Ammon's horn (tissue), 1 donor: ENCODE measurements at regions not wholly inside any gene's neighbourhood (a gene's known extent, or its start where the extent isn't known, plus 50 kb on each side); places are given as distances from the start of the nearest gene placed in this dataset.

Experiments
- DNase-seq: peaks from one replicate; pipeline ENCODE4 v3.0.0-alpha.2; 2016; ENCODE audit warnings: low spot score

DNA sequence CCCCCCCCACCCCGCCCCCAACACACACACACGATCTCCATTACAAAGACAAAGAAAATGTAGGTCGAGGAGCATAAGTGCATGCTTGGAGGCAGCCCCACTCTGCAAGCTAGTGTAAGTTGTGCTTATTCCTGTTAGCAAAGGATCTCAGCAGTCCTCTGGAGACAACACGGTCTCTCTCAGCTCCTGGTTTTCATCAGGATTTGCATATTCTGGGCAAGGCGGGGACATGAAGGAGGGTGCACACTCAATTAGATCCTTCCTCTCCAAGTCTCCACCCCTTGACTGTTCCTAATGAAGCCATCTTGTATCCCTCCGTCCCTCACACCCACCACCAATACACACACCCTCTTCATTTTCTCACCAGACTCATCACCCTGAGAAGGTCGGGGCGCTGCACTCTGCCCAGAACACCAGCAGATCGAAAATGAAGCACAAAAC is 63.8 kb downstream of the MRPL46 start:
- no peak for DNase-seq

DNA sequence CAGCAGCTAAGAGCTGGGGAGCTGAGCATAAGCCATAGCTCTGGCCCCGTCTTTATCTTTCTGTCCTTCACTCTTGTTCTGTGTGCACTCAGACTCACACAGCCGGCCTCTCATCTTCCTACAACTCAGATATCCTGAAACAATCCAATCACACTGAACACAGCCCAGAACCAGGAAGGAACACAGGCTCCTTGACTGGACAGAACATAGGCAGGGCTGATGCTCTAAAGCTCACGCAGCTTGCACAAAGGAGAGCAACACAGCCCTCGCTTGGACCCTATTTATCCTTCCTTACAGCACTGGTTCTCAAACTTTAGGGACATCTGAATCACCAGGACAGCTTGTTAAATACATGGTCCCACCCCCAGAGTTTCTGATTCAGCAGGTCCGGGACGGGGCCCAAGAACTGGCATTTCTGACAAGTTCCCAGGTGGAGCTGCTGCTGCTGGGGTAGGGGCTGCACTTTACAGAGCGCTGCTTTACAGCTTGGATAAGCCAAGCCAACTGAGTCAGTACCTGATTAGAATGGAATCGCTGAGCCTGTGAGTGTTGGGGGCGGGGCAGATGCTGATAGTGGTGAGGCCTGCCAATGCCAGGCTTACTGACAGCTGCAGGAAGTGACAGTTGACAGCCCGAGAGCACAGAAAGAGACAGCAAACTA is 65.1 kb downstream of the MRPL46 start:
- peak; percentile 72 for DNase-seq

DNA sequence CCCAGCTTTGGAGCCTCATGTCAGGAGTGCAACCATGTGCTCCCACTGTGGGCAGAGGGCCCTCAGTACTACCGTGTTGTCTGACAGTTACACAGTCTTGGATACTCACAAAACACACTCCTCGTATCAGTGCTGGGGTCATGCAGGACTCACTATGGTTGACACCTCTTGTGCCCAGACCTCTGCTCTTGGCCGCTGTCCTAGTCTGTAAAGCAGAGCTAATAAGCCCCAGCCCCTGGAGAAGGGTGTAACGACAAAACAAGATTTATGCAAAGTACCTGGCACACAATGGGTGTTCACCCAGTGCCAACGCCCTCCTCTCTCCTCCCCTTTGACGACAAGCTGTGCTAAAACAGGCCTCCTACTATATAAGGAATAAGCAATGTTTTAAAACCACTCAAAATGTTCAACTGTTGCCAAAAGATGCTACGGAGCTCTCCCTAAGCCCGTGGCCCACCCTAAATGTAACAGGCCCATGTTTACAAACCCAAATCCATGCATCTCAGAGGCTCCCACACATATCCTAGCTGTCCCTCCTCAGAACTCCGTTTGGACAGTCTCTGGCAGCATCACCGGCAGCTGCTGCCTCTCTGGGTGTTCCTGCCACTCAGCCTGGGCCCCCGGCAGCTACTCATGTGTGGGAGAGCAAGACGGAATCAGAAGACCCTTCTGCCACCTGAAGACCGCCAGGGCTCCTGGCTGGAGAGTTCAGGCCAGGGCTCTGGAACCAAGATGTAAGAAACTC is 65.8 kb downstream of the MRPL46 start:
- peak; percentile 9 for DNase-seq

DNA sequence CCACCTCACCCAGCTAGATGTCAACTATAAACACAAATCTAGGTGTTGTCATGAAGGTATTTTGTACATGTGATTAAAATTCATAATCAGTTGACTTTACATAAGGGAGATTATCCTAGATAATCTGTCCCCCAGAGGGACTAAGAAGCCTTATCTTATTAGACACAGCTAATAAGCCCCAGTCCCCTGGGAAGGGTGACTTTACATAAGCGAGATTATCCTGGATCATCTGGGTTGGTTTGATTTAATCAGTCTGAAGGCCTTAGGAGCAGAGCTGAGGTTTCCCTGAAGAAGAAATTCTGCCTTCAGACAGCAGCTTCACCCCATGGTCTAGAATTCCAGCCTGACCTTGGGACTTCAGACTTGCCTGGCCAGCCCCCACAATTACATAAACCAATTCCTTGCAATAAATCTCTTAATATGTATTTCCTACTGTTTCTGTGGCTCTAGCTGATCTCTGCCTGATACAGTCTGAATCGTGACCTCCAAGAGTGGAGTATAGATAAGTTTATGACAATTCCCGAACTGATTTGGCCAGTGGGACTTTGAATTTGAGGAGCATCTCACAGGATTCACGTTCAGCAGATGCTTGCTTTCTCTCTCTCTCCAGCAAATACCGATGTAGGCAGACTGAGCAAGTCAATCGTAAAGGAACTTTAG is 66.5 kb downstream of the MRPL46 start:
- no peak for DNase-seq

DNA sequence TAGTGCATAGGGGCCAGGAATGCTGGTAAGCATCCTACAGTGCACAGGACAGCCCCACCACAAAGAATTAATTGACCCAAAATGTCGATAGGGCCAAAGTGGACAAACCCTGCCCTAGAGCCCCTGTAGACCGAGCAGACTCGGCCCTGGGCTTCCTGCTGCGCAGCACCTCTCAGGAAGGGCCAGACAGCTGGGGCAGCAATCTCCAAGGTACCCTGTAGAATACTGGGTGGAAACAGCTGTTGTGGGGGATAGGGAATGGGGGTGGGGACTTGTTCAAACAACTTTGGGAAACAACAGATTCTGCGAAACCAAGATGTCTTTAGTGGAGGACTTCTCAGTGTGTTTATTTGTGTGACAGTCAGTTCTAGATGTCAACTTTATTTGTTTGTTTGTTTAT is 67.1 kb downstream of the MRPL46 start:
- DNase-seq, result no peak

DNA sequence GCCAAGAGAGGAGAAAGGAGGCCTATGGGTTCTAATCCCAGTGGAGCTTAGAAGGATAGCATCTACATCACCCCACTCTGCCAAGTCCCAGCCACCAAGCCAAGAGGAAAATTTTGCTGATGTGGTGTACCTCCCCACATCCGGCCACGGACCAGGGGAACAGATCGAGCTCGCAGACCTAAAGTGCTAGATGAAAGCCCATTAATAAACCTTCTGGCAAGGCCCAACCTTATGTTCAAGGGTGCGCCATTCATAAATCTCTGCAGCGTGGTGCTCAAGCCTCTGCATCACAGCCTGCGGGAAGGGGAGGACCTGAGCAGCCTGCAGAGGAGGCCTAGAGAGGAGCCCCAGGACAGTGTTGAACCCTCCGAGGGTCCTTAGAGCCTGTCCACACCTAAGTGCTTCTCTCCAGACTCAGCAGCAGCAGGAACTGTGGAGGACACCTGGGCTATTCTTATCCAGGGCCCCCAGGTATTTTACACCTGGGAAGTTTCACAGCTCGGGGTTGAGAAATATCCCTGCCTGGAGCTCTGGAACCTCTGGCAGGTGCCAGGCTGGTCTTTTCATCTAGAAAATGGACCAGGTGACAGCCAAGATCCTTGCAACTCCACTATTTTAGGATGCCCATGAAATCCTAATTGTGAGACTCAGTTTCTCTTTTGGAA is 68.0 kb downstream of the MRPL46 start:
- no peak for DNase-seq

DNA sequence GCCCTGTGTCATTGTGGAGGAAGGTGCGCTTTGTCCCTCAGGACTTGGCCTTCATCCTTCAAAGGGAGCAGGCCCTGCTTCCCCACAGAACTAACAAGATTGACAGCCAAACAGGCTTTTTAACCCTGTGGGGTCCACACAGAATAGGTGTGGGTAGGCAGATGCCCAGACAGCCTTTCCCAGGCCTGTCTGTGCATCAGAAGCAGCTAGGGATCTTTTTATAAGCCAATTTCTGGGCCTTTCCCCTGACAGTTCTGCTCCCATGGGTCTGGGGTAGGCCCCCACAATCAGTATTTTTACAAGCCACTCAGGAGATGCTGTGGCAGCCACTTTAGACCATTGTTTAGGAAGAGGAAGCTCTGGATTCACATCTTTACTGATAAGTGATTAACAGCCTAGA is 69.2 kb downstream of the MRPL46 start:
- DNase-seq, result no peak

DNA sequence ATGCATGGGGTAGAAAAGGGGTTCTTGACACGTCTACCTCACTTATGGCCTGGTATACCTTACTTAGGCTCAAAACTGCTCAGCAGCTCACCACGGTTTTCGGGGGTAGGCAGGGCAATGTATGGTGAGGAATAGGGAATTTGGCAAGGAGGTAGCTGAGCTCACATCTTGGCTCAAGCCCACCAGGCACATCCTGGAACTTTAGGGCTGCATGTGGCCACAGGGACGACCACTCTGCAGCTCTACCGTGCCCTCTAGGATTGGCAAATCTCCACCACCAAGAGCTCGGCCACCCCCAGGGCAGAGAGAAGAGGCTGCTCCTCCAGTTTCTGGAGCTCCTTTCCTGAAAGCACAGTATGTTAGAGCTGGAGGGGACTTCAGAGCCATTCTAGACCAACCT is 69.7 kb downstream of the MRPL46 start:
- DNase-seq, result no peak

DNA sequence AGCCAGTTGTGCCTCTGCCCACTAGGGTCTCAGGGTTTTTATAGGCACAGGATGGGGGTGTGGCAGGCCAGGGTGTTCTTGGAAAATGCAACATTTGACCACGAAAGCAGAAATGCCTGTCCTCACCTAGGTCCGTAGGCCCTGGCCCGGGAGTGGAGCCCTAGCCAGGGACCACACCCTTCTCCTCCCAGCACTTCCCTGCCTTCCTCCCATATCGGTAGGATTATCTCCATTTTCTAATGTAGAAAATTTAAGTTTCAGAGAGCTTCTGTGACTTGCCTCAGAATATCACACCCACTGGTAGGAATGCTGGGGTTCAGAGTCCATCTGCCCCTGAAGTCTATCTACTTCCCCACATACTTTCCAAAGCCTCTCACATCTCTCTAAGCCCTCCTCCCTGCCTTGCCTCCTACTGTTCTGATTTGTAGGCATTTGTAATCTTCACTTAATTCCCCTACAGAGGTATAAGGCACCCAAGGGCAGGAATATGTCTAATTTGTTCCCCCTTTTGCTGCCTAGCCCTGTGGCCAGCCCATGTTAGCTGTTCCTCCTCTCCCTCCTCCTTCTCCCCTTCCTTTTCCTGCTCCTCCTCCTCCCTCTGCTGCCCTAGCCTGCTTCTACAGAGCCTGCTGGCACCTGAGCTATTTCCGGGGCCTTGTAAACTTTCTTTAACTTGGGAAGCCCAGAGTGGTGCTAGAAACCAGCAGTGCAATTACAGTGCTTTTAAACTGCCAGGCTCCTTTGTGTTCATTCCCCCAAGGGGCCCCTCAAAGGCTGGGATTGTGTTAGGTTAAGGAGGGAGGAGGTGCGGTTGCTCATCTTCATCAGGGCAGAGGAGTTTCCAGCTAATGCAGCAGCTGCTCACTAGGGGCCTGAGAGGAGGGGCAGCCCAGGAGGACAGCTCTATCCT is 71.1 kb downstream of the MRPL46 start:
- no peak for DNase-seq

DNA sequence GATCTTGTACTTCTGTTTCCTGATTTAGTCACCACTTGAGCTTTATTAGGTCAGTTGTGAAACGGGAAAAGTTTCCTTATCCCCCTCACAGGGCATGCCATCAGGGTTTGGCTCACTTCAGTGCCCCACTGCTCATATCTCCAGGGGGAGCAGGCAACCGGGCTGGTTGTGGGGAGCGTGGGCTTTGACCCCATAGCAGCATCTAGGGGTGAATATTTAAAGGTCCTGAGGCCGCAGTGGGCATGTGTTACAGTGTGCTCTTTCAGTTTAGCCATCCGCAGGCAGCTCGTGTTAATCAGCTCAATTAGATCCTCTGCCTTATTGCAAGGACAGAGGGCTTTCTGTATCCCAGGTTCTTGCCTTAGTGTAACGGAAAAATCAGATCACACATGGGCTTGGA is 71.9 kb downstream of the MRPL46 start:
- no peak for DNase-seq

DNA sequence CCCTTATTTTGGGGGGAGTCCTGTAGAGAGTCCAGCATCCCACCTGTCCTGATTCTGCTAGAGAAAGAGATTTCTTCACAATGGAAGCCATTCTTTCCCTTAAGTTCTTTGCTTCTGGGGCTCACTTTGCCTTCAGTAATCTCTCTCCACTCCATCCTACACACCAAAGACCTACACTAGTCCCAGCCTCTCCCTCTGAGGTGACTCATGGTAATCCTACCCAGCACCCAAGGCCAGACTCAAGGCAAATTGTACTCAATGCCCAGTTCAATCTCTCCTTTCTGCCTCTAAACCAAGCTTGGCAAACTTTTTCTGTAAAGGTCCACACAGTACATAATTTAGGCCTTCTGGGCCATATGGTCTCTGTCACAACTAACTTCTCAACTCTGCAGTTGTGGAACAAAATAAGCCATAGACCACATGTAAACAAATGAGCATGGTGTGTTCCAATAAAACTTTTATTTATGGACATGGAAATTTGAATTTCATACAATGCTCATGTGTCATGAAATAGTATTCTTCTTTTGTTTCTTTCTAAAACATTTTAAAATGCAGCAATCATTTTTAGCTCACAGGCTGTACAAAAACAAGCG is 72.5 kb downstream of the MRPL46 start:
- no peak for DNase-seq

DNA sequence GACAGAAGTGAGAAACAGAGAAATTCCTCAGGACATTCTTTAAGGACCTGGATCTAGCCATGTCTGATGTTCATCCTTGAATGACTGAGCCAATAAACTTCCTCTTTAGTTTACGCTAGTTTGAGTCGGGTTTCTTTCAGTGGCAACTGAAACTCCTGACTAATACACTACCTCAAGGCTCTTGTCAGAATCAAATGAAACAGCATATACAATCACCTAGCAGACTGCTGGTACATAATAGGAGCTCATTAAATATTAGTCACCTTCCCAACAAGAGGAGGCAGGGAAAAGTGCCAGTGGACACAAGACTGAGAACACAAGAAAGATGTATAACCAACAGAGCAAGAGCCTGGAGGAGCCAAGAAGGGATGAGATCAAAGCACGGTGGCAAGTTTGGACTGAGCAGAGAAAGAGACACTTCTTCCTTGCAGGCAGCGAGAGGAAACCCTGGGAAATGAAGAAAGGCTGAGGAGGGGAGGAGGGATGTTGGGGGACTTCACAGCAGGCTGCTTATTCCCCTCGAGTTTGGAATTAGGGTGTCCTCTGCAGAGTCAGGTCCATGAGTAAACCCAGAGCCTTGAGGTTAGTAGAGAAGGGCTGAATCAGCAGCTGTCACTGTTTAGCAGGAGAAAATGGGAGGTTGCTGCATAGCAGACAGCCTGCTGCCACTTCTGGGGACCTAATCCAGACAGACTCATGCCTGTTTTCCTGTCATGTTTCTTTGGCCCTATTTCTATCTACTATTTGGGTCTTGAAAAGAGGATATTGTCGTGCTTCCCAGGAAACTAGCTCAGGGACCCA is 73.3 kb downstream of the MRPL46 start:
- no peak for DNase-seq

DNA sequence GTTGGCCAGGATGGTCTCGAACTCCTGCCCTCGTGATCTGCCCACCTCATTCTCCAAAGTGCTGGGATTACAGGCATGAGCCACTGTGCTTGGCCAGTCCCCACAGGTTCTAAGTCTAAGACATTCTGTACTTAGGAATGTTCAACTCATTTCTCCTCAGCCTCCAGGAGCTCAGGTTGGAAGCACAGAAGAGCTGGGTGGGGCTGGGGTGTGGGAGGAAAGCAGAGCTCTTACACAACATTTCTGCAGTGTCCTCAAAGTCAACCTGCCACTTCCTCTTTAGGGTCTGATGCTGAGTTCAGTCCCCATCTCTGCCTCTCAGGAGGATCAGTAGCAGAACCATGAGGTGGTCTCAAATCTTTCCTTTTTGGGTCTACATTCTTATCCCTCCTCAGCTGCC is 75.5 kb downstream of the MRPL46 start:
- DNase-seq, result no peak

DNA sequence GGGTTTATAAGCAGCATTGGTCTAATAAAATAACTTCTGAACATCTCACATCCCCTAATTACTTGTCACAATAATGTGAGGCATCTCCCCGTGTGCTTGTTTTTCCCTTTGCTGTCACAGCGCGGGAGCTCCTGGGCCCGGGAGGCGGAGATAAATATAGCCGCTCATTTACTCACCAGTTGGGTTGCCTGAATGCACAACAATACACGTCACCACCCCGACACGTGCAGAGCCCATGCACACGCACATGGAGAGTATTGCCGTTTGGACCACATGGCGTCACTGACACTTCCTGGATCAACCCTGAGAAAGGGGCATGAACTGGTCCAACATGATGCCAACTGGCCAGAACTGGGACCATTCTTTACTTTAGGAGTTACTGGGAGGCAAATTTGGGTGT is 76.2 kb downstream of the MRPL46 start:
- DNase-seq, result peak; percentile 44

DNA sequence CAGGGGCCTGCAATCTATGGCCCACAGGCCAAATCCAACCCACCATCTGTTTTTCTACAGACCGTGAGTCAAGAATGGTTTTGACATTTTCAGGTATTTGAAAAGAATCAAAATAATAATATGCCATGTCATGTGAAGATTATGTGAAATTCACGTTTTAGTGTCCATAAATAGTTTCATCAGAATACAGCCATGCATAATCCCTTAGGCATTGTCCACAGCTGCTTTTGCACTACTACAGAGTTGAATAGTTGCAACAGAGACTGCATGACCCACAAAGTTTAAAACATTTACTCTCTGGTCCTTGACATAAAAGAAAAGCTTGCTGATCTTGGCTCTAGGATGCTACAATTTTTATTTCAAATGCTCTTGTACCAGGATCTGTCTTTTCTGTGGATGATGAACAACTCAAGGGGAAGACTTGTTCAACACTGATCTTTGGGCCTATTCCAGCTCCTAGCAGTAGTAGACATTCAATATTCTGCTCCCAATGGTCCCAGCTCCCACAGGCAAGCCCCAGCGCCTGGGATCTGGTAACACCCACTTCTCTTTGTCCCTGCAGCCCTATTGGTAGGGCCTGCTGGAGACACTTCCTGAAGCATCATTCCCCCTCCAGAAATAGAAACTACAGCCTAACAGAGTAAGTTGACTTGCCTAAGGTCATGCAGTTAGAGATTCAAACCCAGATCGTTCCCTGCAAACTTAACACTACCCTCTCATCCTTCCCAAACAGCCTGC is 76.9 kb downstream of the MRPL46 start:
- no peak for DNase-seq

DNA sequence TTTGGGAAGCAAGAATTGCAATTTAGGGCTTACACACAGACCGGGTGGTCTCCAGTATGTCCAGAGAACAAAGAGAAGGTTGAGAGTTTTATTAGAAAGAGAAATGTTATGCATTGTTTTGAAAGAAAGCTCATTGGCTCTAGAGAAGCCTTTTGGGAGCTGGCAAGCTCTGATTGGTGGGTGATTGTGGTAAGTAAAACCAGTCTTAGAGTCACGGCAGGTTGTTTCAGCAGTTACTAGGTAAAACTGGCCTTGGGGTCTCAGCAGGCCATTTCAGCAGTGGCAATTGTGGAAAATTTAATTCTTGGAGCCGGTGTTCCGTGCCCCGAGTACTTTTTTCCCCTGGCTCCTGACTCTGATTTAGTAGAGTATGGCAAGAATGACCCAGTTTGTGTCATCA is 78.1 kb downstream of the MRPL46 start:
- DNase-seq, result no peak

DNA sequence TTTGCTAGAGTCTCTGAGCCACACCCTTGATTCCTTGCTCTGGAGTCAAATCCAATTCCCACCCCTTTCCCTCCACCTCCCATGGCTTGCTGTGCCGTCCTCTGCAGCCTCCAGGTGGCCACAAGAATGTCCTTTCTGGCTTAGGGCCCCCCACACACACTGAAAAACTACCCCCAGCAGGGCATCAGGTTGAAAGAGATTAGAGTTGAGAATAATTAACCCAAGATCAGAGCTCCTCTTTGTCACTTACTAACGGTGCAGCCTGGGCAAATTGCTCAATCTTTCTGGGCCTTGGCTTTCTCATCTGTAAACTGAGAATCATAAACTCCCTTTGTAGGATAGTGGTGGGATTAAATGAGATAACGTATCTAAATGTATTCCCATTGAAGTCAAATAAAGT is 78.5 kb downstream of the MRPL46 start:
- DNase-seq, result no peak

DNA sequence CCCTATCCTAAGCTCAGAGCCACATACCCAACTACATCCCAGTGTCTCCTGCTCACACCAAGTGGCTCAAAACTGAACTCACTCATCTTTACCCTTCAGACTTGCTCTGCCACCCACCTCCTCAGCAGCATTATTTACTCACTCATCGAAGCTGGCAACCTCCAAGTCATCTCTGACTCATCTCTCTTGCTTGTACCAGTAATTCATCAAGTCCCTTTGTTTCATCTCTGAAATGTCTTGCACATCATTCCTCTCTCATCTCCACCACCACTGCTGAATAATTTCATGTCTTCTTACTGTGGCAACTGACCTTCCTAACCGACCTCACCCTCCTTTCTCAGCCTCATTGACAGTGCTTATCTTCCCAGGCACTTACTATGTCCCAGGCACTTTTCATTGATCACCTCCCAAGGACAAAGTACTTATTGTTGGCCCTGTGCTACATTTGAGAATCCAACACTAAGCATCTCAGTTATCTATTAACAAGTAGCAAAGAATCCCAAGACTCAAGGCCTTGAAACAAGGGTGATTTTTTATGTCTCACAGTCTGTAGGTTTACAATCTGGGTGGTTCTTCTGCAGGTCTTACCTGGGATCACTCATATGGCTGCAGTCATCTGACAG is 82.0 kb downstream of the MRPL46 start:
- peak; percentile 35 for DNase-seq

DNA sequence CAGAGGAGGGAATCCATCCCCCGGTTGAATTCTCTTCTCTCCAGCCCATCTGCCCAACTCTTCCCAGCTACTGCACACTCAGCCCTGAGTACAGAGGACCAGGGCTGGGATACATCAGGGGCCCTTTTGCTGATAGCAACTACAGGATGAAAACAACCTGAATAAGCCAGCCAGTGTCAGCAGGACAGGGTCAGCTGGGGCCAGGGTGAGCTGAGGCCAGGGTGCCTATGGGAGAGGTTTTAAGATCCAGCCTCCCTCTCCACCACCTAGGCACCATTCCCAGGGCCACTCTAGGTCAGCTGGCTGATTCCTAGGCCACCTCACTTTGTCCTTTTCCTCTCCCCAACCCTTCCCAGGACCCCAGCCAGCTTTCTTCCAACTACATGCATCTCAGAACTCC is 83.8 kb downstream of the MRPL46 start:
- no peak for DNase-seq
